Midbrain (tissue), 1 donor: ENCODE measurements at regions not wholly inside any gene's neighbourhood (a gene's known extent, or its start where the extent isn't known, plus 50 kb on each side); places are given as distances from the start of the nearest gene placed in this dataset.

Source experiments
- DNase-seq: peaks from one replicate; lab custom pipeline; 2025; lab: John Stamatoyannopoulos, UW

- DNase-seq: no peak
Observed at GRCh38 chr1:232248276-232248820, 381.6 kb downstream of the SIPA1L2 start.

GRCh38 chr1:232247669-232248068 lies 382.3 kb downstream of the SIPA1L2 start:
- no peak for DNase-seq

GRCh38 chr1:232244426-232244825 lies 385.5 kb downstream of the SIPA1L2 start:
- DNase-seq: no peak

GRCh38 chr1:232239998-232240397 lies 389.9 kb downstream of the SIPA1L2 start:
- DNase-seq: no peak

- DNase-seq: no peak
Observed at GRCh38 chr1:232239522-232239921, 390.4 kb downstream of the SIPA1L2 start.

GRCh38 chr1:232238009-232238408 lies 391.9 kb downstream of the SIPA1L2 start:
- no peak for DNase-seq

- DNase-seq: no peak
Observed at GRCh38 chr1:232227306-232227705, 402.6 kb downstream of the SIPA1L2 start.

GRCh38 chr1:232226197-232226712 lies 403.7 kb downstream of the SIPA1L2 start:
- no peak for DNase-seq

GRCh38 chr1:232225336-232226131 lies 404.4 kb downstream of the SIPA1L2 start:
- no peak for DNase-seq

GRCh38 chr1:232223887-232224286 lies 406.0 kb downstream of the SIPA1L2 start:
- DNase-seq: no peak

GRCh38 chr1:232223183-232223708 lies 406.7 kb downstream of the SIPA1L2 start:
- no peak for DNase-seq

GRCh38 chr1:232222614-232223013 lies 407.3 kb downstream of the SIPA1L2 start:
- DNase-seq: no peak

GRCh38 chr1:232221802-232222499 lies 408.0 kb downstream of the SIPA1L2 start:
- no peak for DNase-seq

GRCh38 chr1:232218955-232219865 lies 410.7 kb downstream of the SIPA1L2 start:
- DNase-seq: no peak

- DNase-seq: no peak
Observed at GRCh38 chr1:232213928-232214327, 416.0 kb downstream of the SIPA1L2 start.

- DNase-seq: no peak
Observed at GRCh38 chr1:232212253-232212652, 417.7 kb downstream of the SIPA1L2 start.

- DNase-seq: no peak
Observed at GRCh38 chr1:232211149-232211548, 418.8 kb downstream of the SIPA1L2 start.

- no peak for DNase-seq
Observed at GRCh38 chr1:232209357-232209756, 420.6 kb downstream of the SIPA1L2 start.

GRCh38 chr1:232207073-232207866 lies 422.7 kb downstream of the SIPA1L2 start:
- no peak for DNase-seq

GRCh38 chr1:232204269-232204668 lies 425.7 kb downstream of the SIPA1L2 start:
- no peak for DNase-seq

GRCh38 chr1:232201024-232201423 lies 428.9 kb downstream of the SIPA1L2 start:
- DNase-seq: no peak
